ENCODE measurements at regions not wholly inside any gene's neighbourhood (a gene's known extent, or its start where the extent isn't known, plus 50 kb on each side); places are given as distances from the start of the nearest gene placed in this dataset.
"Not testable (repeated sequence)": the region's sequence is repeated elsewhere in the genome, so short reads cannot be mapped to it uniquely, and the experiment has no call there.

DNA sequence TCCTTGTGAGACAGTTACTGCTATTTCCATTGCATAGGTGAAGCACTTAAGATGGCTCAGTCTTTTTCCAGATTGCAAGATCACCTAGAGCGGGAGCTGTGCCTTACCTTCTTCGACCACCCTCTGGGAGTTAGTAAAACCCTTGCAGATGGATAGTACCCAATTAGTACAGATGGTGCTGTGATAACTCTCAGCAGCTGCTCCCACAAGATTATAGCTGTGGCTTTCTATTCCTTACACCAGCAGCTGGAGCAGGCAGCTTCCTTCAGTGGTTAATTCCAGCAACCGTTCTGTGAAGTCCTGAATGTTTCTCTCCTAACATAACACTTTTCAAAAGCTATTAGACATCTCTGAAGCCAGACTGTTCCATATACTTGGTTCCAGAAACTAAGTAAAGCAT, 796.8 kb downstream of the XPNPEP1 start:
- DNase-seq (ENCODE audit: insufficient read length, low spot score) (no peak), FAIRE-seq (no peak)

DNA sequence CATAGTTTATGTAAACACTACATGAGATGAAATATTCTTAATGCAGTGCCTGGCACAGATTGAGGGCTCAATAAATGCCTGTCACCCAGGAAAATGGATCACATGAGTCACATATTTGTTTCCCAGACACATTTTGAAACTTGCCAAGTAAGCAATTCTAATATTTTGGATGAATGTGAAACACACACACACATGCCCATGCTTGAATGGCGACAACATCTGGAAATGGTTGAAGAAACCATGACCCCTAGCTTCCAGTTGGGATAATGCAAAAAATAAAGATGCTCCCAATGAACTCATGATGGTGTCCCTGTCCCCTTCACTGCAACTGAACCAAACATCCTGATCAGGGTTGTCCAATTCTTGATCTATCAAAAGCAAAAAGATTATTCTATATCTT, 797.3 kb downstream of the XPNPEP1 start:
- FAIRE-seq: no peak
- DNase-seq (ENCODE audit: insufficient read length, low spot score): no peak

DNA sequence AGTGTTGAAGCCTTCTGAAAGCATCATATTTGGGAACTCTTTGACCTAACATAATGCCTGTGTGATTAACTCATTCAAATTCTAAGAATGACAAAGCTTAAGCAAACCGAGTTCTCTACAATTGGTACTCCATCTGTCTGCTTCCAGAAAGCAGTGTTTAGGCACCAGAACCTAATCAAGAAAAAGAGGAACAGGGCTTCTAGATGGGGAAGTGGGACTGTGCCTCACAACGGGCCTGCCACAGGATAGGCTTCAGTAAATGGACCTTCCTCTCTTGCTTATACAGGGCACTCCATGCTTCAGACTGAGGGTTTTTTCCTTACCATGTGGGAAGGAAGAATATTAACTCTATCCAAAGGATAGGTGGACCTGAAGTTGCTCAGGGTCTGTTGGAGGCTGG, 808.1 kb downstream of the XPNPEP1 start:
- FAIRE-seq: no peak
- no peak for DNase-seq (ENCODE audit: insufficient read length, low spot score)

DNA sequence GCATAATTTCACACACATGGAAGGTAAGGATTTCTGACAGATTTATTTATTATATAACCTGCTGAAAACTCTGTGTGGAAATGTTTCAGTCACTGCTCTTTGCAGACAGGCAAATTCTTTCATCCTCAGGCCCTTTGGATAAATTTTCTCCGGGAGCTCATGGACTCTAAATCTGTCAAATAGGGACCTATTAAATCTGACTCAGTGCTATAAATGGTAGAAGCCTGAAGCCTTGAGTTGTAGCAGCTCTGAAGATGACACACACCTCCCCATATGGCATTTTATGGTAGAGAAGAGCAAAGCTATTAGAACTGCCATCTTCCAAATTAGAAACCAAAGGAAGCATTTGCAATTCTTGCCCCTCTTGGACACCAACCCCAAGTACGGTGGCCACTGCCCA, 808.7 kb downstream of the XPNPEP1 start:
- FAIRE-seq (no peak), DNase-seq (ENCODE audit: insufficient read length, low spot score) (no peak)

DNA sequence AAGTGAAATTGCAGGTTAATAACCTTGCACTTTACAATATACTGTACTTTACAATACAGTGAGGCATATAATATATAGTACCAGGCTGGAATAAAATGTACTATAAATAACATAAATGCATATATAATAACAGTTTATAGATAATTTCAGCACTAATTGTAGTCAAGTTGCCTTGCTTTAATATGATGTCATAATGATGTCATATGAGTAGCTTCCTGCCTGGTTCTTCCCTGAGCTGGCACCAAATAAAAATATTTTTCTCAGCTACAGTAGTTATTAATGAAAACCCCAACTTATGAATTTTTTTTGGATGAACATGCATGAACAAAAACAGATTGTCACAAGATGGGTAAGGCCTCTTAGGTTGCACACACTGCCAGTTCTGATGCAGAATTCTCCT, 816.7 kb downstream of the XPNPEP1 start:
- FAIRE-seq: no peak
- DNase-seq (ENCODE audit: insufficient read length, low spot score): no peak

DNA sequence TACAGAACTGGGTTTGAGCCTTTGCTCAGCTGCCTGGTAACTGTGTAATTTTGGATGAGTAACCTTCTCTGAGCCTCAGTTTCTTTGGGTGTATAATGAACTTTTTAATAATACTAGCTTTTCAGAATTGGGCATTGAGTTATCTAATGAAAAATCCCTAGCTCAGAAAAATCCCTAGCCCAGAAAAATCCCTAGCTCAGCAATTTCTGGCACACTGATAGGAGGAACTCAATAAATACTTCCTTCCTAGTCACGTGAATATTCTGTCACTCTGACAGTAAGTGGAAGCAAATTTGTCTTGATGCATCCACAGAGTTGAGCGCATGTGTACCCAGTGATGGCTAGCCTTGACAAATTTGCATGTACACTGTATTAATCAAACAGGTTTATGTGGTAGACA, 817.6 kb downstream of the XPNPEP1 start:
- FAIRE-seq (no peak), DNase-seq (ENCODE audit: insufficient read length, low spot score) (no peak)

DNA sequence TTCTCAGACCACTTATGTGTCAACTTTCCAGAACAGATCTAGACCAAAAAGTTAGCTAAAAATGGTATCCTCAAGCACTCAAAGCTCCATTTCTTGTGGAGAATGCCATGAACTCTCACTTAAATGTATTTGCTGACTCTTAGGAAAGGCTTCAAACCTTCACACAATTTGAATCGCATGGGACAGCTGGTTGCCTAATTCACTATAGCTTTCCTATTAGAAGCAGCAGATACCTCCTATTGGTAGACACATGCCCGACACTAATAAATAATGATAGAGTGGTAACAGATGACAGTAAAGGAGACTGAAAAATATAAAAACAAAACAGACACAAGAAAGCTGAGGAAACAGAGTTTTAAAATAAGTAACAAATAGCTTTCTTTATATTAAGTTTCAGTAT, 818.5 kb downstream of the XPNPEP1 start:
- DNase-seq (ENCODE audit: insufficient read length, low spot score) (no peak), FAIRE-seq (no peak)

DNA sequence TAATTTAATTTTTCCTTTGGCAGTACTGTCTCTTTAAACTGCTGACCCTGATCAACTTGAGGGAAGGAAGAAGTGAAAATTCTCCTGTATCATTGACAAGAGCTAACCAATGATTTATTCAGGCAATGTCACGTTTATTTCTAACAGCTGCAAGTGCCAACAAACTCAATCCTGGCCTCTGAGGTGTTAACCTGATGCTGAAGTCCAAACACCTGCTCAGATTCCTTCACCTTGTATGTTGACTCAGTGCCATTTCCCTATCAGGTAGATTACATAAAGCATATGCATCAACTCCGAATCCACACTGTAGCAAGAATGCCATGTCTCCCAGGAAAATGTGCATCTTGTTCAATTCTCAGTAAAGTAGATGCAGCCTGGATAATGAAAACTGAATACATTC, 820.0 kb downstream of the XPNPEP1 start:
- DNase-seq (ENCODE audit: insufficient read length, low spot score): no peak
- FAIRE-seq: no peak

DNA sequence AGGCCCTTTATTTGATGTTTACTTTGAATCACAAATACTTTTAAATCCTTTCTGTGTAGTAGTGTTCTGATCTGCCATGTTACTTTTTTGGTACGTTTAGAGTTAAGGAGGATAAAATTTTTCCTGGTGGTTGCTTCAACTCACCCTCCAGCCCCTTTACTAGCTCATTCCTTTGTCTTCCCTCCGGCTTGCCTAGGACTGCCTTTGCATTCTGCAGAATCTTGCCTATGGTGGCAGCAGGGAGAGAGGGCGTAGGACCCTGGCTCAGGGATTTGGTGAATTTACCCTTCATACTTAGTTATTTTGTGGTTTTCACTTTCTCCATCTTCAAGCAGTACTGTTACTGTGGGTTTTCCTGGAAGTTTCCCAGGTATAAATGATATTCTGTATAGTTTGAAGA, 833.5 kb downstream of the XPNPEP1 start:
- DNase-seq (ENCODE audit: insufficient read length, low spot score) (no peak), FAIRE-seq (no peak)

DNA sequence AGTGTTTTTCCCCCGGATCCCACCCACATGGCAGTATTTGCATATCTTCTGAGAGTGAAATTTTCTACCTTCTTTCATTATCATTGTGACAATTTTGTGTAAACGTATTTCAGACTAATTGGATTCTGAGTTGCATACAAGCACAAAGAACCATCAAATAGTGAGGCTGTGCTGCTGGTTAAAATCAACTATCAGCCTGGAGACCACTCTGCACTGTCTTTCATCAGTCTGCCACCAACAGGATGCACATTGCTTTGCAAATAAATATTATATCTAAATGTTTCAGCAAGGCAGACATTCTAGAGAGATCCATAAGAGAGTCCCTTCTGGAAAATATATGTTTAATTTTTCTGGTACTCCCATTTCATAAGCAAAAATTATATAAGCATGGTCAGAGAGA, 851.8 kb downstream of the XPNPEP1 start:
- no peak for FAIRE-seq
- no peak for DNase-seq (ENCODE audit: insufficient read length, low spot score)

DNA sequence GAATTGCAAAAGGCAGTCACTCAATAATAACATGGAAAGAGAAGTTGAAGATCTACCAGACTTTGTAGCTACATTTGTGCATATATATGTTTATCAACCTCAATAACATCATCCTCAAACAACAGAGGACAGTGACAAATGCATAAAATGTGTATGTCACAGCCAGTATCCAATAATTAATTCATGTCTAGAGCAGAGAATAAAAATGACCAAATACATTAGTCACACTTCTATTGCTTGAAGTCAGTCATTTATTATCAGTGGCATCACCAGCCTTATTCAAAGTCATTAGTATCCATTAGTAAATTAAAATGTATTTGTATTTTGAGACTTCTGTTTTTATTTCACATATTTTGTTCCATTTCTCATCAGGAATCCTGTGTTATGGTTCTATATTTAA, 852.8 kb downstream of the XPNPEP1 start:
- FAIRE-seq (no peak), DNase-seq (ENCODE audit: insufficient read length, low spot score) (no peak)

DNA sequence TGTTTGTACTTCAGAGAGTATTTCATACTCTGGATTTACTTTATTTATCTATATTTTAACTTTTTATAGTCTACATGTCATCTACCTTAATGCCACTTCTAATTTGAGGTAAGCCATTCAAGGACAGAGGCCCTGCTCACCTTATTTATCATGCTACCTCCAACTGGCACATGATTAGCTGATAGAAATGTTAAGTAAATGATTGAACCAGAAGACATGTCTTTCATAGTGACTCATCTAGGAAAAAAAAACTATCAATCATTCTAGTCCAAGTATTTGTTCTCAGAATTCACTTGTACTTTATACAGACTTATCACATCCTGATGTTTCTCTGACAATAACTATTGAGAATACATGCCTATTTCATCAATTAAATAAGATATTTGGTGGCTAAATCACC, 856.3 kb downstream of the XPNPEP1 start:
- FAIRE-seq (no peak), DNase-seq (ENCODE audit: insufficient read length, low spot score) (no peak)

DNA sequence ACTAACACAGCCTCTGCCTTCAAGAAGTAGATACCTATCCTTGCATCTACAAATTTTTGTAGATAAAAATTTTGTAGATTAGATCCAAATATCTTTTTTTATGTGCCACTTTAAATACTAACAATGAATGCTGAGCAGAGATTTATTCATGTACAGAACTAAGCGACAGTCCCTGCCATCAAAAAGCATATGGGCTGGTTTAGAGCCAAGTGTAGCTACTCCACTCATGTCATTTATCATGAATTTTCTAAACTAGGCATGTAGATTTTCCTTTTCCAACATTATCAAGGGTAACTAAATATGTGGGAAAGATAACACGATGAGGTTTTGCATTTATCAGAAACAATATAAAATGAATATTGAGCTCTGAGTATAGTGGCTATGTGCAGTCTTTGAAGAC, 857.5 kb downstream of the XPNPEP1 start:
- FAIRE-seq: no peak
- no peak for DNase-seq (ENCODE audit: insufficient read length, low spot score)

DNA sequence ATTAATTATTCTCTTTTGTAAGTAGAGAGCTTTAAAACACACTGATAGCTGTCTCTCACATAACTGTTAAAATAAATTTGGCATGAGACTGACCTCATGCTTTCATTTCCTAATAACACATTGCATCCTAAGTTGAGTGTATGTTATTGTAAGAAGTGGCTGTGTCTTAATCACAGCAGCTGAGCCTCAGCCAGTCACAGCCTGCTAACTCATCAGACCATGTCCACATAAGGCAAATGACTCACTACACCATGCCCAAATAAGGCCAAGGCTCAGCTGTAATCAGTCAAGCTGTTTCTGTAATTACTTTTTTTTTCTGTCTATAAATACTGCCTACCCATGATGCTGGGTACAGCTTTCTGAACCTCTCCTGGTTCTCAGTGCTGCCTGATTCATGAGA, 860.9 kb downstream of the XPNPEP1 start:
- no peak for DNase-seq (ENCODE audit: insufficient read length, low spot score)

DNA sequence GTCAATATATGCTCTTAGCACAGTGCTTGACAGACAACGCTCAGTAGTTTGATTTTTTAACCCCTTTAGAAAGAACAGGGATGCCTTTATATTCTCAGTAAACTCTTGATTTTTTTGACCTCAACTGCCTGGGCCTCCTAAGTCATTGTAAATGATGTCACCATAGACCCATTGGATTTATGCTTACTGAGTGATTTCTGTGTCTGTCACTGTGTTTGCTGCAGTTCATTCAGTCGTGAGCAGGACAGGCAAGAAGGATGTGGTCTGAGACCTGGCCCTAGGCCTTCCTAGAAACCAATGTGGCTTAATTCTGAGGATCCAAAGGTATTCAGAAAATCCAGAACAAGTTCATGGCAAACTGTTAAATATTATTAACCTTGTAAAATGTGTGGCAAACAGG, 868.1 kb downstream of the XPNPEP1 start:
- DNase-seq (ENCODE audit: insufficient read length, low spot score): no peak
- no peak for FAIRE-seq

More for the DNA sequence above, 860.9 kb downstream of the XPNPEP1 start:
- no peak for FAIRE-seq

DNA sequence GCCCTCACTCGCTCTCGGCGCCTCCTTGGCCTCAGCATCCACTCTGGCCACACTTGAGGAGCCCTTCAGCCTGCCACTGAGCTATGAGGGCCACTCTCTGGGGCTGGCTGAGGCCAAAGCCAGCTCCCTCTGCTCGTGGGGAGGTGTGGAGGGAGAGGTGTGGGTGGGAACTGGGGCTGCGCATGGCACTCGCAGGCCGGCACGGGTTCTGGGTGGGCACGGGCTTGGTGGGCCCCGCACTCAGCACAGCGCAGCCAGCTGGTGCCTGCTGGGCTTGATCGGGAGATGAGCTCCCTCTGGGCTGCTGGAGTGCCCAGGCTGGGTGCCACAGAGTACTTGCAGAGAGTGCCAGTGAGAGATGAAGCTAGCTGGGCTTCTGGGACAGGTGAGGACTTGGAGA, 875.5 kb downstream of the XPNPEP1 start:
- no peak for DNase-seq (ENCODE audit: insufficient read length, low spot score)
- no peak for FAIRE-seq

DNA sequence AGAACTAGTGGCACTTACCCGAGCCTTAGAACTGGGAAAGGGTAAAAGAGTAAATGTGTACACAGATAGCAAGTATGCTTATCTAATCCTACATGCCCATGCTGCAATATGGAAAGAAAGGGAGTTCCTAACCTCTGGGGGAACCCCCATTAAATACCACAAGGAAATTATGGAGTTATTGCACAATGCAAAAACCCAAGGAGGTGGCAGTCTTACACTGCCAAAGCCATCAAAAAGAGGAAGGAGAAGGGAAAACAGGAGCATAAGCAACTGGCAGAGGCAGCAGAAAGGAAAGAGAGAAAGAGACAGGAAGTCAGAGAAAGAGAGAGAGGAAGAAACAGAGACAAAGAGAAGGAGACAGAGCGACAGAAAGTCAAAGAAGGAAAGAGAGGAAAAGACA, 876.9 kb downstream of the XPNPEP1 start:
- not testable (repeated sequence) for FAIRE-seq; DNase-seq (ENCODE audit: insufficient read length, low spot score)

DNA sequence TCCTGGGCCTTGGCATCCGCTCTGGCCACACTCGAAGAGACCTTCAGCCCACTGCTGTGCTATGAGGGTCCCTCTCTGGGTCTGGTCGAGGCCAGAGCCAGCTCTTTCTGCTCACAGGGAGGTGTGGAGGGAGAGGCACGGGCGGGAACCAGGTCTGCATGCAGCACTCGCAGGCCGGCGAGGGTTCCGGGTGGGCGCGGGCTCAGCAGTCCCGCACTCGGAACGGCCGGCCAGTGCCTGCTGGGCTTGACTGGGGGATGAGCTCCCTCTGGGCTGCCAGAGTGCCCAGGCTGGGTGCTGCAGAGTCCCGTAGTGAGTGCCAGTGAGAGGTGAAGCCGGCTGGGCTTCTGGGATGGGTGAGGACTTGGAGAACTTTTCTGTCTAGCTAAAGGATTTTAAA, 882.7 kb downstream of the XPNPEP1 start:
- DNase-seq (ENCODE audit: insufficient read length, low spot score): no peak
- FAIRE-seq: no peak

DNA sequence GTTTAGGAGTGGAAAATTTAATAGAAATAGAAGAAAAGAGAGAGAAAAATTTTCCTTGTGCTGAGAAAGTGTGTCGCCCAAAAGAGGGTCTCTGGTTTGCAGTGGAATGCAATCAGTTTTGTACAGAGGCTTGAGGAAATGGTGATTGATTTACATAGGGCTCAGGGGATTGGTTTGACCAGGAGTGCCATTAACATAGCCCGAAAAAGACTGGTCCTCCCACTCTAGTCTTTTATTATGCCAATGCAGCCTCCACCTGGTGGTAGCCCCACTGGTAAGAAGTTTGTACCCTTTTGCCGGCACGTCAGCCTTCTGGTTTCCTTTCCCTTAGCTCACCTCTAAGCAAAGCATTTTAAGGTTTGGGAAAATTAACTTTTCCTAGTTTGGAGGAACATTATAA, 885.3 kb downstream of the XPNPEP1 start:
- DNase-seq (ENCODE audit: insufficient read length, low spot score) (no peak), FAIRE-seq (no peak)

DNA sequence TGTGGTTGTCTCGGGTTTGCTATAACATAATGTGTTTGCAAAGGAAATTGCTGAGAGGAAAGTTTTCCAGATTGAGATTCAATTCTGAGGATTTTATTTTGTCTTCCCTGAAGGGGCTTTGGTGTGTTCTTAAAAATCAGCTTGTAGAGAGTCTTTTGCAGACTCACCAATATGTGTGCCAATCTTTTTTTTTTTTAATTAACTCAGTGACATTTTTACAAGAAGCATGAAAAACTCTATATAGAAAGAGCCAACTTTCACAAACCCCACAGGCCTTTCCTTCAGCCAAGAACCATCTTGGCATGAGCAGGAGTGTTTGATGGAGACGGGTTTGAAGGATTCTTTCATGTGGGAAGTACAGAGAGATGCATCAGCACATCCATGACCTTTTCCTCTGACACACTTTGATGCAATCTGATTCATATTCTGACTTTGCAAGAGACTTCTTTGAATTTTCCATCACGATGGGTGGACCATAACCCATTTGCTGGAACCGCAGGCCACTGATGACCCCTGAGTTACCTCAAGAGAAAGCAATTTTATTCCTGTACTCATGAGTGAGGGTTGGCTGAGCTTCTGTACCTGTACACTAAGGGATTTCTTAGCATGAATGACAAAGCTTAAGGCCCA, 892.6 kb downstream of the XPNPEP1 start:
- DNase-seq (ENCODE audit: insufficient read length, low spot score): no peak
- no peak for FAIRE-seq

DNA sequence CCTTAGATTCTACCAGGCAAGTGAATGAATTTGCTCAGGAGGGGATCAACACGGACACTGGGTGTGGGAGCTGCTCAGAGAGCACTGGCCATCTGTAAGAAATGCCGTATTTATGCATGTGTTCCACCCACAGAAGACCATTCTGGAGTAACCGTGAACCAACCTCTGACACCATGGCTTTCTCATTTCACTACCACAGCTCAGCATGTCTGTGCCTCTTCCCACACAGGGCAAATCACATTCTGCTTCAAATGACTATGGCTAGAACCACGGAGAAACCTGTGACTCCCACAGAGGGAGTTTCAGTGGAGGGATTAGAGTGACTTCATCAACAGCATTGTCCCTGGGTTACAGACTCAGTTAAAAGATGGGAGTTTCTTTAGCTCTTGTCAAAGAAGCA, 893.4 kb downstream of the XPNPEP1 start:
- FAIRE-seq (no peak), DNase-seq (ENCODE audit: insufficient read length, low spot score) (no peak)

DNA sequence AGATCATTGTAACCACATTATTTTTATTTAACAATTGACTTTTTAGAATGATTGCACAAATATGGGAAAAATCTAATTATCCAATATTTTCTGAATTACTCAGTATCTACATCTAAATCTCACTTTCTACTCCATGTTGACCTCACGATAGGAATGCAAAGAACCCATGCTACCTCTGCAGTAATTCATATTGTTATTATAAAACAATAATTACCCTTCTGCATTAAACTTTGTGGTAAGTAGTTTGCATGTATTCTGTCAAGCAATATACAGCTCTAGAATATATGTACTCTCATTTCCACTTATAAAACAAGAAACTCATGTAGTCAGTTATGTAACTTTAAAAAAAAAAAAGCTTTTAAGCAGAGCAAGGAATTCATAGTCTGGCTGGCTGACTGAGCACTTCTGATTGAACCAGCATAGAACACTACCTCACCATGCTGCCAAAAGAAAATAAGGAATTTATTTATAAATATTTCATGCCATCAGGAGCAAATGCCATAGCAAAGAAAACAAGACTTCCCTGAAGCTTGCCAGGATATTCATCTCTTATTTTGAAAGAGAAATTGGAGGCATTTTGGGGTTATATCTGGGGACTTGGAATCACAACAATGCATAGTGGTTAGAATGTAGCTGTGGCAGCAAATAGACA, 895.7 kb downstream of the XPNPEP1 start:
- FAIRE-seq: no peak
- no peak for DNase-seq (ENCODE audit: insufficient read length, low spot score)

DNA sequence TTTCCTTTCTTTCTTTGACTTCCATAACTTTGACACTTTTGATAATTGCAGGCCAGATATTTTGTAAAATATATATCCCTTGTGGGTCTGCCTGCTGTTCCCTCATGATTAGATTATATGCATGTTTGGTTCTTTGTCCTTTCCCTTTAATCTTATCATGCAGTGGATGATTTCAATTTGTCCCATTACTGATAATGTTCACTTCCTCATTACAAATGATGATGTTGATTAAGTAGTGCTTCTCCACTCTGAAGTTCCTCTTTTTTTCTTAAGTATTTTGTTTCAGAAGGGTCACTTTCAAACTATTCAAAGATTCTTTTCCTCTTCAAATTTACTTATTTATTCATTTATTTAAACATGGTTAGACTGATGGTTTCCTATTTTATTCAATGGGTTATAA, 898.1 kb downstream of the XPNPEP1 start:
- DNase-seq (ENCODE audit: insufficient read length, low spot score) (no peak), FAIRE-seq (no peak)

Data from GM19239 (cell line).